ENCODE measurements at regions not wholly inside any gene's neighbourhood (a gene's known extent, or its start where the extent isn't known, plus 50 kb on each side); places are given as distances from the start of the nearest gene placed in this dataset.
"Not testable (repeated sequence)": the region's sequence is repeated elsewhere in the genome, so short reads cannot be mapped to it uniquely, and the experiment has no call there.

- no peak for DNase-seq (ENCODE audit: low read depth)
Measured at GRCh38 chr22:48835857-48836672, 991.6 kb downstream of the BRD1 start.

DNA sequence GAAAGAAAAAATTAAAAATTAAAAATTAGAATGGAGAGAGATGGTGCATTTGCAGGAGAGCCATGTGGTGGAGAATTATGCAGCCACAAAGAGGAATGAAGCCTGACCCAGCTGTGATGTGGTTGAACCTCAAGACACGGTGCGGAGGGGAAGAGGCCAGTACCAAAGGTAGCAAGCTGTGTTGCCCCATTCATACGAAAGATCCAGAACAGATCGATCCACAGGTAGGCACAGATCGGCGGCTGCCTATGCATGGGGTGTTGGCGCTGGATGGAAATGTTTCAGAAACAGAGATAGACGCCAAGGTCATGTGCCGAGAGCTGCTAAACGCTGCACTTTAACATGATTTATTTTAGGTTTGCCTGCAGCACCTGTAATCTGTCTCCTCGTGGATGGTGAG lies 992.3 kb downstream of the BRD1 start:
- DNase-seq (ENCODE audit: low read depth): no peak

DNA sequence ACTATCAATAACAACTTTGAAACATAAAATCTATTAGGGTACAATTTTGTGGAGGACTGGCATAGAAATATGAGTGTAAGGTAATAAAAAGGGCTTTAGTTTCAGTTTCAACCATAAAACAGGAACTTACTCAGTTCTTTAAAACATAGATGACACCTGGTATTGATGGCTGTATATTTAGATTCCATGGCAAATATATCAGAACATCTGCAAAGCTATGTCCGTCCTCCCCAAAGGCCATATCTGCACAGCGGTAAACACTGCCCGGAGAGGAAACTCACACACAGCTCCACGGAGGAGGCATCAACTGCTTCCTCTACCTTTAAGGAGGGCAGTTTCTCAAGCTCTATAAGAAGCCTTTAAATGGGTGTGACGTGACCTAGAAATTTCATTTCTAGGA lies 993.3 kb downstream of the BRD1 start:
- DNase-seq (ENCODE audit: low read depth): no peak

- no peak for DNase-seq (ENCODE audit: low read depth)
Measured at GRCh38 chr22:48832592-48832991, 995.1 kb downstream of the BRD1 start.

- no peak for DNase-seq (ENCODE audit: low read depth)
Measured at GRCh38 chr22:48829908-48830307, 997.8 kb downstream of the BRD1 start.

- DNase-seq (ENCODE audit: low read depth): no peak
Measured at GRCh38 chr22:48828688-48829087, 999.0 kb downstream of the BRD1 start.

DNA sequence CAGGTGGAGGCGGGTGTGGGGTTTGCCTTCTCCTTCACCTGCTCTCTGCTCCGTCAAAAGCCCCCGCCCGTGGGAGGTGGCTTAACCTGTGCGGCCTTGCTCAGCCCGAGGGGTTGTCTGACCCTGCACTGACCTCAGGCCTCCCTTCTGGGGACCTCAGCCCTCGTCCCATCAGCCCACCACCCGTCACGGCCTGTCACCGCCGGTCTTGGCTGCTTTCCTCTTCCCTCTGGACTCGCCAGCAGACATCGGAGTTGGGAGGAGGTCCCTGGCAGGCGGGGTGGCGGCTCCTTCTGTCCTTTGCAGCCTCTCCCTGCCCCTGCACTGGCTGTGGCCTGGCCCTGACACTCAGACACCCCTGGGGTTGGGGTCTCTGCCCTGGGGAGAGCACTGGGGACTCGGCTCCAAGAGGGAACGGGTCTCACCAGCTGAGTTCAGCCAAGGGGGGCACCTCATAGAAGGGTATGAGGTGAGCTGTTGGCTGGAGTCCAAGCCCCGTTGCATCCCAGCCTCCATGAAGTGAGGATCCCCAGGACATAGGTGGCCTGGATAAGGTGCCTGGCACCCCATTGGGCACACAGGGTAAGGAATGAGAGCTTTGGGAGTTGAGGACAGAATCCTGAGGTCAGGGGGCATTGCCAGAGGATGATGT lies 999.6 kb downstream of the BRD1 start:
- no peak for DNase-seq (ENCODE audit: low read depth)

GRCh38 chr22:48827268-48827846 lies 1000.3 kb downstream of the BRD1 start:
- no peak for DNase-seq (ENCODE audit: low read depth)

GRCh38 chr22:48826546-48826945 lies 1001.1 kb downstream of the BRD1 start:
- DNase-seq (ENCODE audit: low read depth): no peak

DNA sequence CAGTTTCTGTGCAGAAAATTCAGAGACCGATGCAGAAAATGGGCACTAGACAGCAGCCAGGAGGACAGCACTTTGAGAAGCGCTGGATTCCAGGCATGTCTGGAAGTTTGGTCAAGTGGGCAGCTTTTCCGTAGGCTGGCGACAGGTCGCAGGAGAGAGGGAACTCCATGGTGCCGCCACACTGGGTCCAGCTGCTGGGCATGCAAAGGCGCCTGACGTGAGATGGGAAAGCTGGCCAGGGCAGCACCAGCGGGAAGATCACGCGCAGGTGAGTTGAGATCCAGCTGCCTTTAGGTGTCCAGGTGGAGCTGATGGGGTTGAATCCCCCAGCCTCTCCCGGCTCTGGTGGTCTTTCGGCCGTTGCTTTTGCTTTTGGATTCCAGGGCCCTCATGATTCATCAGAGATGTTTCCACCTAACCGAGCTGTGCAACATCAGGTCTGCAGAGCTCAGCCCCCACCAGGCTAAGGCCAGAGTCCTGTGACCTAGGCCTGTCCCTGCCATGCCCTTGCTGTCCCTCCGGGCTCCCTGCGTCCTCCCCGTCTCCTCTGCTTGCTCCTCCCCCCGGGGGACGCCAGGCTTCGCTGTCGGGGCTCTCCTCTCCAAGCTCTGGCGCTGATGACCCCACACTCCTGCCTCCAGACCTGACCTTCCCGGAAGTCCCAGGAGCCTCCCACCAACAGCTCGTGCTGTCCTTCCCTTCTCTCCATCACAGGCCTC lies 1001.7 kb downstream of the BRD1 start:
- DNase-seq (ENCODE audit: low read depth): no peak

GRCh38 chr22:48824712-48825651 lies 1002.7 kb downstream of the BRD1 start:
- no peak for DNase-seq (ENCODE audit: low read depth)

GRCh38 chr22:48823941-48824340 lies 1003.7 kb downstream of the BRD1 start:
- no peak for DNase-seq (ENCODE audit: low read depth)

DNA sequence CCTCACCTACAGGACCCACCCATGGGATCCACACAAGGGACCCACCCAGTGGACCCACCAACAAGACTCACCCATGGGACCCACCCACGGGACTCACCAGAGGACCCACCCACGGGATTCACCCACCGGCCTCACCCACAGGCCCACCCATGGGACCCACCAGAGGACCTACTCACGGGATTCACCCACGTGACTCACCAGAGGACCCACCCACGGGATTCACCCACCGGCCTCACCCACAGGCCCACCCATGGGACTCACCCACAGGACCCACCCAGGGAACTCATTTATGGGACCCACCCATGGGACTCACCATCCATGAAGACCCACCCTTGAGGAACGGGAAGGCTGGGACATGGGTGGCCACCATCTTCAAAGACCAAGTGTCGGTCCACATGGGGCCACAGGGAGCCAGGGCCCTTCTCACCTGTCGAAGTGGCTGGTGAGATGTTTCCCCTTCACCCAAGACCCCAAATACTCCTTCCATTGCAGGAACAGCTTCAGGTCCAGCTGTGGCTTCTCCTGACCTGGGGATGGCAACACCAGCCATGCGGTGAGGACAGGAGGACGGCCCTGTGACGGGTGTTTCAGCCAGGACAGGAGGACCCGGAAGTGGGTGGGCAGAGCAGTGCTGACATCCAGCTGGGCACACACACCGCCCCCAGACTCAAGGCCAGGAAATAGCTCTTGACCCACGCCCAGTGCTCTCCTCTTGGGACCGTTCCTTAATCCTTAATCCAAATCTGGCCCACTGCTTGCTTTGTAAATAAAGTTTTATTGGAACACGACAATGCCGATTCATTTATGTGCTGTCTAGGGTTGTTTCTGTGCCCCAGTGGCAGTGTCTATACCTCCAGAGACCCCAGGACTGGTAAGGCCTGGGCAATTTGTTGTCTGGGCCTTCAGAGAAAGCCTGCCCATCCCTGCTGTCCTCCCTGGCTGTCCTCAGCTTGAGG lies 1005.1 kb downstream of the BRD1 start:
- DNase-seq (ENCODE audit: low read depth): no peak

DNA sequence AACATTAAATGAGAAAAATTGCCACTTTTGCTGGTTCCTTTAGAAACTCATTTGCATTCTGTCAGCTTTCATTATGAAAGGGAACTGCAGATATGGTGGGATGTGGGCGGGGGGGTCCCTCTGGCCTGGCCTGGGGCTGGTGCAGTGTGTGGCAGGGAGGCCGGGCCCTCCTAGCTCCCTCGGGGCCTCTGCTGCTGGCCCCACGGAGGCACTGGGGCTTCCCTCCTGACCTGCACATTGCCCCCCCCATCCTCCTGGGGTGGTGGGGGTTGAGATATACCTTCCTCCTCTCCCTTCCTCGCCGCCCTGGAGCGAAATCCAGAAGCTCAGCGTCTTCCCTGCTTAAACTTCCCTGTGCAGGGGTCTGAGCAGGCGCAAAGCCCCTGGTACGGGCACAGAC lies 1005.9 kb downstream of the BRD1 start:
- DNase-seq (ENCODE audit: low read depth): no peak

GRCh38 chr22:48821346-48821690 lies 1006.4 kb downstream of the BRD1 start:
- no peak for DNase-seq (ENCODE audit: low read depth)

GRCh38 chr22:48820481-48821345 lies 1007.0 kb downstream of the BRD1 start:
- DNase-seq (ENCODE audit: low read depth): no peak

- no peak for DNase-seq (ENCODE audit: low read depth)
Measured at GRCh38 chr22:48819961-48820360, 1007.7 kb downstream of the BRD1 start.

- no peak for DNase-seq (ENCODE audit: low read depth)
Measured at GRCh38 chr22:48819232-48819631, 1008.4 kb downstream of the BRD1 start.

DNA sequence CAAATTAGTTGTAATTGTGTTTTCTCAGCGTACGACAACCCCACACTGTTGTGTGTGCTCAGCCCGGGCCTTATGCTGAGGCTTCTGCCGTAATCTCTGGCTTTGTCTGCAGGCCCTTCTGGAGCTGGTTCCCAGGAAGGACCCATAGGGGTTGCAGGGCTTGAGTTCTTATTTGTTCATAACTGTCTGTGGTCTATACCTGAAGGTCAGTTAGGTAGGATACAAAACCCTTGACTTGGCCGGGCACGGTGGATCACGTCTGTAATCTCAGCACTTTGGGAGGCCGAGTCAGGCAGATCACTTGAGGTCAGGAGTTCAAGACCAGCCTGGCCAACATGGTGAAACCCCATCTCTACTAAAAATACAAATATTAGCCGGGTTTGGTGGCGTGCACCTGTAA lies 1010.2 kb downstream of the BRD1 start:
- DNase-seq (ENCODE audit: low read depth): not testable (repeated sequence)

GRCh38 chr22:48811885-48812284 lies 1015.8 kb downstream of the BRD1 start:
- no peak for DNase-seq (ENCODE audit: low read depth)

Data from activated T-helper 1 cell treated with Interleukin-2 at 50 U/mL for 16 hours (primary cell).